Neural progenitor cell (in vitro differentiated cells): ENCODE measurements at regions not wholly inside any gene's neighbourhood (a gene's known extent, or its start where the extent isn't known, plus 50 kb on each side); places are given as distances from the start of the nearest gene placed in this dataset.

Experiments
- EZH2 ChIP-seq: fragments of 200-600 bp; sonication (generic); IDR thresholded peaks from 2 replicates; pipeline ENCODE4 v1.6.1; 2017; ENCODE audit warnings: antibody characterized with exemption, mild to moderate bottlenecking, moderate library complexity
- EZH2phosphoT487 ChIP-seq: fragments of 200-600 bp; sonication (generic); IDR thresholded peaks from 2 replicates; pipeline ENCODE4 v1.6.1; 2017; ENCODE audit warnings: antibody characterized with exemption
- TF ChIP-seq, protein P1 (sequence below): fragments of 200-600 bp; sonication (generic); IDR thresholded peaks from 2 replicates; pipeline ENCODE4 v1.5.1; 2017; ENCODE audit warnings: antibody characterized with exemption, mild to moderate bottlenecking

GRCh38 chr5:92962752-92963151 is 618.3 kb downstream of the NR2F1-AS1 start:
- TF ChIP-seq, protein P1, sequence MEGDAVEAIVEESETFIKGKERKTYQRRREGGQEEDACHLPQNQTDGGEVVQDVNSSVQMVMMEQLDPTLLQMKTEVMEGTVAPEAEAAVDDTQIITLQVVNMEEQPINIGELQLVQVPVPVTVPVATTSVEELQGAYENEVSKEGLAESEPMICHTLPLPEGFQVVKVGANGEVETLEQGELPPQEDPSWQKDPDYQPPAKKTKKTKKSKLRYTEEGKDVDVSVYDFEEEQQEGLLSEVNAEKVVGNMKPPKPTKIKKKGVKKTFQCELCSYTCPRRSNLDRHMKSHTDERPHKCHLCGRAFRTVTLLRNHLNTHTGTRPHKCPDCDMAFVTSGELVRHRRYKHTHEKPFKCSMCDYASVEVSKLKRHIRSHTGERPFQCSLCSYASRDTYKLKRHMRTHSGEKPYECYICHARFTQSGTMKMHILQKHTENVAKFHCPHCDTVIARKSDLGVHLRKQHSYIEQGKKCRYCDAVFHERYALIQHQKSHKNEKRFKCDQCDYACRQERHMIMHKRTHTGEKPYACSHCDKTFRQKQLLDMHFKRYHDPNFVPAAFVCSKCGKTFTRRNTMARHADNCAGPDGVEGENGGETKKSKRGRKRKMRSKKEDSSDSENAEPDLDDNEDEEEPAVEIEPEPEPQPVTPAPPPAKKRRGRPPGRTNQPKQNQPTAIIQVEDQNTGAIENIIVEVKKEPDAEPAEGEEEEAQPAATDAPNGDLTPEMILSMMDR: no peak
- TF ChIP-seq EZH2 (no peak), EZH2phosphoT487 (no peak)
